ENCODE measurements at regions not wholly inside any gene's neighbourhood (a gene's known extent, or its start where the extent isn't known, plus 50 kb on each side); places are given as distances from the start of the nearest gene placed in this dataset.

DNA sequence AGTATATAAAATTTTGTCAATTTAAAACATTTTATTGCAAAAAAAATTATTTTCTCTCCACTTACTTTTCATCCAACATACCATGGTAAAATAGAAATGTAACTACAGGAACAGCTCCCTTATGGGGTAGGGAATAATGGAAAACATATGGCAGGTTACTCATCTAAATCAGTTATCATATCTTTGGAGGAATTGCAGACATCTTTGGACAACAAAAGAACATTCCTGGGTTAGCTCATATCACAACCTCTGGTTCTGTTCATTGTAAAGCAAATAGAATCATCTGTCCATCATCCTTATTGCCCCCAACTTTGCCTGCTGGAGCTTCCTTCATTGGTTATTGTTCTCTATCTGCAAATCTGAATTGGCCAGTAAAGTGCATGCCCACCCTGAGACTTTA, 387.5 kb upstream of the GRID2 start:
- no peaks in the 10 kb centered on the region for H3K4me1 ChIP-seq
- no peak for TF ChIP-seq CTCF (IDR thresholded peaks at IDR 0.05; ENCODE audit: low read depth, low read length)

DNA sequence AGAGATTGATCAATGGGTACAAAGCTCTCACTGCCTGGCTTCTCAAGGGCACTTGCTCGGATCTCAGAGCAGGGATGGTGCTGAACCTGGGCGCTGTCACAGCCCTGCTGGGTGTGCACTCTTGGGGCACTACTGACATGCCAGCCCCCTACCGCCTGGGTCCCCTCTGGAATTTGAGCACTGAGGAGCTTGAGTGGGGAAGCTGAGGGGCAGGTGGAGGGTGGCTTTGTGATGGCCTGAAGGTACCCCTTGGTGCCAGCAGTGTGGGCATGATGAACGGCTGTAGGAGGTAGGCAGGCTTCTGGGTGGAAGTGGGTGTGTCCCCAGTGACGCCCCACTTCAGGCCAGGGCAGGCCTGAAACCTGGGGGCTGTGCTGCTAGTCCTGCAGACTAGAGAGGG, 379.1 kb upstream of the GRID2 start:
- Histone ChIP-seq H3K4me3 (ENCODE audit: low read depth, low read length) (no peak overlapping the region), H3K4me1 (no peaks in the 10 kb centered on the region), H3K36me3 (no peaks in the 10 kb centered on the region), H3K9me3 (no peaks in the 10 kb centered on the region), H3K27me3 (no peaks in the 10 kb centered on the region)
- DNase-seq: no peak
- TF ChIP-seq CTCF (IDR thresholded peaks at IDR 0.05; ENCODE audit: low read depth, low read length): no peak

More for the DNA sequence above, 387.5 kb upstream of the GRID2 start:
- H3K4me3 ChIP-seq (ENCODE audit: low read depth, low read length): no peak overlapping the region
- DNase-seq: no peak
- H3K27me3 ChIP-seq: no peaks in the 10 kb centered on the region
- no peaks in the 10 kb centered on the region for H3K9me3 ChIP-seq
- H3K36me3 ChIP-seq: no peaks in the 10 kb centered on the region

DNA sequence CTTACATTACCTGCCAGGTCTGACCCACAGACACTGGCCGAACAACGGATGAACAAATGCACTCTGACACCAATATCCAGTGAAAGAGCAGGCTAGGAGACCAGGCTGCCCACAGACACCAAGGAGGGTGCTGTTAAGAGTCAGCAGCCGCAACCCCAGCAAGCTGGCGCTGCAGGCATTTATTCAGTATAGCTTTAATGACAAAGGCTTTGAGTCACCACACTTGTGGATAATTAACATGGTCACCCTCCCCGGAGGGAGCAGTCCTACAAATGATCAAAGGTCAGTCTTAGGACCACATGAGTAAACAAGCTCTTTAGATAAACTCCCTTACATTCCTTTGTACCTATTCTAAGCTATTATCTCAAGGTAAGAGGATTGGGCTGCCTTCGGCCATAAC, 368.5 kb upstream of the GRID2 start:
- no peaks in the 10 kb centered on the region for H3K4me1 ChIP-seq
- no peak for DNase-seq
- H3K27me3 ChIP-seq: no peaks in the 10 kb centered on the region
- no peaks in the 10 kb centered on the region for H3K36me3 ChIP-seq
- no peak for TF ChIP-seq CTCF (IDR thresholded peaks at IDR 0.05; ENCODE audit: low read depth, low read length)
- no peaks in the 10 kb centered on the region; the same call in 1 of the 2 replicates for H3K9me3 ChIP-seq
- no peak overlapping the region for H3K4me3 ChIP-seq (ENCODE audit: low read depth, low read length)

GRCh38 chr4:91936311-91936710, 367.5 kb upstream of the GRID2 start:
- Histone ChIP-seq H3K4me1 (no peaks in the 10 kb centered on the region), H3K36me3 (no peaks in the 10 kb centered on the region), H3K27me3 (no peaks in the 10 kb centered on the region), H3K9me3 (no peaks in the 10 kb centered on the region; the same call in 1 of the 2 replicates), H3K4me3 (ENCODE audit: low read depth, low read length) (no peak overlapping the region)
- TF ChIP-seq CTCF (IDR thresholded peaks at IDR 0.05; ENCODE audit: low read depth, low read length): no peak
- DNase-seq: no peak

DNA sequence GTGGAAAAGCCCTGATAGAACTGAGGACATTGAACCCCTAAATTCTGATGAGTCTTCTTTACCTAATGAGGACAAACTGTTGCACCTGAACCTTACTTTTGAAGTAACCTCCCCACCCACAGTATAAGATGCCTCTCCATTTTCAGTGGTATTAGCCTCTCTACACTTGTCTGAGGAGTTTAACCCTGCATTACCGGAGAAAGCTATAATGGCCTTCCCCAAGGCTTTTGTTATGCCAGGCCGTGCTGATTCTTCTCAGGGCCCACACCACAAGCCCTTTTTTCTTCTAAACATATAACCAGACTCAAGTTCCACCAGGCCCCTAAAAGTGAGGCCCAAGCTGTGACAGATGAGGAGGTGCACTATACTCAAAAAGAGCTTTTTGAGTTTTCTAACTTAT, 345.8 kb upstream of the GRID2 start:
- no peak for DNase-seq
- no peaks in the 10 kb centered on the region for H3K4me1 ChIP-seq
- H3K36me3 ChIP-seq: no peaks in the 10 kb centered on the region
- H3K9me3 ChIP-seq: no peaks in the 10 kb centered on the region; the same call in 1 of the 2 replicates
- TF ChIP-seq CTCF (IDR thresholded peaks at IDR 0.05; ENCODE audit: low read depth, low read length): no peak
- no peaks in the 10 kb centered on the region for H3K27me3 ChIP-seq
- H3K4me3 ChIP-seq (ENCODE audit: low read depth, low read length): no peak overlapping the region

DNA sequence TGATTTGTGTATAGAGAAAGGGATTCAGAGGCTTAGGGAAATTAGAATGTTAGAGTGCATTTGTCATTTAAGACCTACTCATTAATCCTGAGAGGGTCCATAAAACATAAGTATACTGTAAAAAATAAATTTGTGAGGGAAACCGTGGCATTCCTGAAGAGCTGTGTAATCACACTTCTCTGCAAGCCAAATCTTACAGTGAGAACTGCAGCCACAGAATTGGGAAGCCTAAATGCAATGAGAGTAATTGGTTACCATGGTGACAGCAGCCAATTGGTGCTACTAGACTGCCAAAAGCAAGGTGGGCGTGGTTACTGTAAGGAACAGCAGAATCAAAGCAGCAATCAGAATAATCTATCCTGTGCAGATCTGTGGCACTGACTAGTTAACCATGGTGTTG, 345.2 kb upstream of the GRID2 start:
- TF ChIP-seq CTCF (IDR thresholded peaks at IDR 0.05; ENCODE audit: low read depth, low read length): no peak
- Histone ChIP-seq H3K9me3 (no peaks in the 10 kb centered on the region; the same call in 1 of the 2 replicates), H3K4me1 (no peaks in the 10 kb centered on the region), H3K27me3 (no peaks in the 10 kb centered on the region), H3K36me3 (no peaks in the 10 kb centered on the region), H3K4me3 (ENCODE audit: low read depth, low read length) (no peak overlapping the region)
- DNase-seq: no peak

All from BE2C (cell line).